ENCODE measurements at regions not wholly inside any gene's neighbourhood (a gene's known extent, or its start where the extent isn't known, plus 50 kb on each side); places are given as distances from the start of the nearest gene placed in this dataset.

GRCh38 chr3:69540706-69541581 lies 155.1 kb upstream of the FRMD4B start (continued):
- TF ChIP-seq RNF2 (IDR thresholded peaks at IDR 0.05; ENCODE audit: borderline replicate concordance, low read depth) = no peak
- no peak for TF ChIP-seq RFX5 (IDR thresholded peaks at IDR 0.05)
- TF ChIP-seq HEYL (CRISPR knock-in tag; IDR thresholded peaks at IDR 0.05) = no peak
- no peak for TF ChIP-seq GATA3 (IDR thresholded peaks at IDR 0.05; ENCODE audit: borderline replicate concordance)
- TF ChIP-seq CBX8 (IDR thresholded peaks at IDR 0.05) = no peak

- no peak for ATAC-seq
- FAIRE-seq = no peak
- DNase-seq (ENCODE audit: low read depth in 1 of 2, low spot score in 1 of 2) = no peak
- Histone ChIP-seq H3K4me1 (no peaks in the 10 kb centered on the region; the same call in 2 of the 3 replicates), H3K4me3 (no peak overlapping the region), H3K9me3 (no peaks in the 10 kb centered on the region), H3K4me2 (no peak overlapping the region), H3K27ac (no peak overlapping the region)
- ChIA-PET CTCF (no interaction called here), POLR2A (no interaction called here)
- WGBS (ENCODE audit: missing lambda C conversion rate) = 55% methylated on average over 2 of the region's 2 CpGs
- TF ChIP-seq SMC3 (IDR thresholded peaks at IDR 0.05) = no peak
- TF ChIP-seq EP300 (IDR thresholded peaks at IDR 0.05) = no peak
- TF ChIP-seq FOSB (CRISPR knock-in tag; IDR thresholded peaks at IDR 0.05) = no peak
- TF ChIP-seq RNF2 (IDR thresholded peaks at IDR 0.05; ENCODE audit: borderline replicate concordance, low read depth) = no peak
- no peak for TF ChIP-seq POLR2A (IDR thresholded peaks at IDR 0.05; ENCODE audit: low read length)
- no peak for TF ChIP-seq JUN (IDR thresholded peaks at IDR 0.05)
- TF ChIP-seq EHF (CRISPR knock-in tag; IDR thresholded peaks at IDR 0.05) = no peak
- no peak for TF ChIP-seq ZC3H11A (IDR thresholded peaks at IDR 0.05)
- TF ChIP-seq JUNB (IDR thresholded peaks at IDR 0.05) = no peak
- TF ChIP-seq, protein P1, sequence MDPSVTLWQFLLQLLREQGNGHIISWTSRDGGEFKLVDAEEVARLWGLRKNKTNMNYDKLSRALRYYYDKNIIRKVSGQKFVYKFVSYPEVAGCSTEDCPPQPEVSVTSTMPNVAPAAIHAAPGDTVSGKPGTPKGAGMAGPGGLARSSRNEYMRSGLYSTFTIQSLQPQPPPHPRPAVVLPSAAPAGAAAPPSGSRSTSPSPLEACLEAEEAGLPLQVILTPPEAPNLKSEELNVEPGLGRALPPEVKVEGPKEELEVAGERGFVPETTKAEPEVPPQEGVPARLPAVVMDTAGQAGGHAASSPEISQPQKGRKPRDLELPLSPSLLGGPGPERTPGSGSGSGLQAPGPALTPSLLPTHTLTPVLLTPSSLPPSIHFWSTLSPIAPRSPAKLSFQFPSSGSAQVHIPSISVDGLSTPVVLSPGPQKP (IDR thresholded peaks at IDR 0.05; ENCODE audit: low read depth, low read length) = no peak
- no peak for TF ChIP-seq HOXB13 (CRISPR knock-in tag; IDR thresholded peaks at IDR 0.05; ENCODE audit: low read depth)
- no peak for TF ChIP-seq KDM5A (IDR thresholded peaks at IDR 0.05)
- TF ChIP-seq BCL3 (IDR thresholded peaks at IDR 0.05) = no peak
- no peak for TF ChIP-seq RAD21 (conservative IDR thresholded peaks at IDR 0.05 in 1 of 2, IDR thresholded peaks at IDR 0.05 in 1 of 2)
- no peak for TF ChIP-seq NFE2L2 (conservative IDR thresholded peaks at IDR 0.05; ENCODE audit: low read length)
Observed at GRCh38 chr3:69539134-69539533, 153.2 kb upstream of the FRMD4B start.

DNA sequence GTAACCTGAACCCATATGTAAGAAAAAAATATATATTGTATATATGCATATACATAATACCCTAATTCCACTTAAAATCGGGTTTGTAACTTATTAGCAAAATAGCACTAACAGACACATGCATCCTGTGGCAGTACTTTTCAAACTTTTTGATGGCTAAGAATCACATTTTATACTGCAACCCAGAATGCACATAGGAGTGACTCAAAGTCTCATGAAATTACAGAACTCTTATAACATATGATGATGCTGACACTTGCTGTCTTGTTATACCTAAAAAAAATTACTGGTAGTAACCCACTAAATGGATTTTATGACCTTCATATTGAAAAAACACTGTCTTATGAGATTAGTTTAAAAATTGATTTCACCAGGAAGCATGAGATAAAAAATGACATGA lies 152.4 kb upstream of the FRMD4B start:
- CTCF ChIA-PET = no interaction called here
- Histone ChIP-seq H3K4me1 (no peaks in the 10 kb centered on the region; the same call in 2 of the 3 replicates), H3K27ac (no peak overlapping the region), H3K4me2 (no peak overlapping the region), H3K9me3 (no peaks in the 10 kb centered on the region), H3K4me3 (no peak overlapping the region)
- no peak for FAIRE-seq
- DNase-seq (ENCODE audit: low read depth in 1 of 2, low spot score in 1 of 2) = no peak
- TF ChIP-seq KDM5A (IDR thresholded peaks at IDR 0.05) = no peak
- TF ChIP-seq RCOR1 (IDR thresholded peaks at IDR 0.05; ENCODE audit: low read depth, low read length) = no peak
- no peak for TF ChIP-seq USF2 (IDR thresholded peaks at IDR 0.05)
- no peak for TF ChIP-seq ZC3H11A (IDR thresholded peaks at IDR 0.05)
- TF ChIP-seq POLR2A (IDR thresholded peaks at IDR 0.05; ENCODE audit: low read length) = no peak
- TF ChIP-seq, protein P2, sequence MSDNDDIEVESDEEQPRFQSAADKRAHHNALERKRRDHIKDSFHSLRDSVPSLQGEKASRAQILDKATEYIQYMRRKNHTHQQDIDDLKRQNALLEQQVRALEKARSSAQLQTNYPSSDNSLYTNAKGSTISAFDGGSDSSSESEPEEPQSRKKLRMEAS (IDR thresholded peaks at IDR 0.05) = no peak
- TF ChIP-seq KDM1A (IDR thresholded peaks at IDR 0.05; ENCODE audit: low read depth) = no peak
- POLR2A ChIA-PET = no interaction called here
- 0% methylated on average over 1 of the region's 1 CpG for WGBS (ENCODE audit: missing lambda C conversion rate)
- no peak for ATAC-seq
